ENCODE measurements at regions not wholly inside any gene's neighbourhood (a gene's known extent, or its start where the extent isn't known, plus 50 kb on each side); places are given as distances from the start of the nearest gene placed in this dataset.
A peak's percentile ranks its signal among the peaks of the same experiment; 100 is the strongest.

DNA sequence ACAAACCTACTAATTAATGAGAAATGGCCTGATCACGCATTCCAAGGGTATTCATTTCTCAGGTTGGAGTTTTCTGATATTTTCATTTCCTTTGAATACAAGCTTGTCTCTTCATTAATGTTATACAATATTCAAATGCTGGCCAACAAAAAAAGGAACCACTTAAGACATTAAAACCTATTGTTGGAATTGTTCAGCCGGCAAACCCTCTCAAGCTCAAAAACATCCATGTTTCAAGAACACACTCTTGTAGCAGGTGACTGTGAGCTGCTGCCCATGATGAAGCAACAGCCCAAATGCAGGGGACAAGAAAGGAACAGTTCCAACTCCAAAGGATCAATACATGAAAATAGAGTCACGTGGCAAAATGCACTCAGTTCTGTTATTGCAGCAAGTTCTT lies 454.5 kb downstream of the BCL11A start (continued):
- TF ChIP-seq SUZ12 (IDR thresholded peaks at IDR 0.05; ENCODE audit: low read length): no peak

DNA sequence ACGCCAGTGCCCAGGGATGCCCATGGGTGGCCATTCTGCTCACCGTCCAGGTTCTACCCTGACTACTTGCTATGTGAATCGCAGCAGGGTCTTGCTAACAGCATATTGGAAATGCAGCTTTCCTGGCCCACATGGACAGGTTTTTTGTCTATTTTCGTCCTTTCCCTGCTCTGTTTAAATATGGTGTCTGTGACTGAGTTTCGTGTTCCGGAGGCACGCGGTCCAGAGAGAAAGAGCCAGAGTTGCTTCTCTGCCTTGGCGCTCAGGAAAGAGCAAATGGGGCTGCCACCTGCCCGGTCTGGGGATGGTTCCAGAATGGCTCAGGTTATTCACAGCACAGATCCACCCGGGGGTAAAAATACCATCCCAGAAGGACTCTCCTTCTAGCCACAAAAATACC lies 456.2 kb downstream of the BCL11A start:
- H3K9ac ChIP-seq (replicated peaks in 1 of 4; ENCODE audit: extremely low read depth in 1 of 4, low read depth in 3 of 4, low read length in 3 of 4): no peak overlapping the region
- no peaks in the 10 kb centered on the region for H3K79me1 ChIP-seq (ENCODE audit: low read depth, low read length)
- H3K56ac ChIP-seq (replicated peaks; ENCODE audit: insufficient read length, low read depth, low read length): no peak overlapping the region
- H4K8ac ChIP-seq (ENCODE audit: extremely low read depth, insufficient read depth, low read length): no peak overlapping the region
- H2BK12ac ChIP-seq (ENCODE audit: low read depth, low read length): no peak overlapping the region
- CTCF ChIA-PET (ENCODE audit: partially characterized antibody): no interaction called here
- FAIRE-seq (no peak), DNase-seq (ENCODE audit: low read depth in 1 of 2, low spot score in 2 of 2) (no peak)
- no peak overlapping the region for H3K14ac ChIP-seq (ENCODE audit: insufficient read length)
- no peak overlapping the region for H3K27ac ChIP-seq (ENCODE audit: low read depth, low read length)
- POLR2A ChIA-PET (ENCODE audit: partially characterized antibody): no interaction called here
- no peaks in the 10 kb centered on the region for H3K23me2 ChIP-seq (ENCODE audit: low read depth, low read length)
- no peak overlapping the region for H3K18ac ChIP-seq (ENCODE audit: extremely low read depth, low read length)
- H2BK120ac ChIP-seq (replicated peaks; ENCODE audit: low read depth, low read length): no peak overlapping the region
- peaks cover 0 to 2% (median 0%) of the 10 kb centered on the region in 4 experiments; a peak in 1 of 7 replicates for H3K27me3 ChIP-seq (replicated peaks in 1 of 4; ENCODE audit: control insufficient read depth in 3 of 4, extremely low read depth in 1 of 4, insufficient read depth in 3 of 4, low read length in 3 of 4)
- no peaks in the 10 kb centered on the region for H3K36me3 ChIP-seq (ENCODE audit: control insufficient read depth in 2 of 4, insufficient read depth in 4 of 4, low read length in 3 of 4)
- H3K4ac ChIP-seq (replicated peaks; ENCODE audit: insufficient read length, low read depth, low read length): peak overlapping the region; percentile 24
- peaks cover 3 to 6% (median 5%) of the 10 kb centered on the region in 4 experiments; a peak in 4 of 7 replicates for H3K4me1 ChIP-seq (replicated peaks in 1 of 4; ENCODE audit: control insufficient read depth in 3 of 4, insufficient read depth in 4 of 4, low read length in 3 of 4)
- no peak overlapping the region for H2AFZ ChIP-seq (ENCODE audit: low read length)
- no peaks in the 10 kb centered on the region for H4K20me1 ChIP-seq (replicated peaks in 1 of 2; ENCODE audit: control insufficient read depth in 1 of 2, insufficient read depth in 2 of 2, low read length in 2 of 2)
- H2BK5ac ChIP-seq (ENCODE audit: low read depth, low read length): no peak overlapping the region
- no peaks in the 10 kb centered on the region for H3K79me2 ChIP-seq (ENCODE audit: control insufficient read depth in 1 of 2, insufficient read depth in 2 of 2, low read length in 2 of 2)
- H2BK15ac ChIP-seq (ENCODE audit: low read length): no peak overlapping the region
- no peak overlapping the region for H4K5ac ChIP-seq (ENCODE audit: insufficient read length, low read depth, low read length)
- H2BK20ac ChIP-seq (ENCODE audit: low read length): no peak overlapping the region
- H3K4me3 ChIP-seq (ENCODE audit: extremely low read depth in 1 of 4, insufficient read depth in 2 of 4, low read depth in 3 of 4, low read length in 4 of 4): no peak overlapping the region
- 94% methylated on average over 11 of the region's 11 CpGs; no CpG with 5 or more reads in 1 of the 2 experiments for WGBS, 2 experiments (ENCODE audit: extremely low coverage in 1 of 2, insufficient coverage in 1 of 2, insufficient read length in 1 of 2, insufficient replicate concordance in 2 of 2, low coverage in 1 of 2, low lambda C conversion rate in 2 of 2, missing lambda C conversion rate in 1 of 2)
- no peak overlapping the region for H3K23ac ChIP-seq (ENCODE audit: insufficient read length)
- no peak overlapping the region for H3K4me2 ChIP-seq (ENCODE audit: insufficient read depth in 1 of 2, low read depth in 2 of 2, low read length in 2 of 2)
- H3K9me3 ChIP-seq (ENCODE audit: insufficient read depth in 2 of 2, low read depth in 1 of 2, low read length in 1 of 2): no peaks in the 10 kb centered on the region
- H2AK5ac ChIP-seq (ENCODE audit: low read depth, low read length): no peak overlapping the region
- H4K91ac ChIP-seq (replicated peaks; ENCODE audit: insufficient read length, low read length): no peak overlapping the region
- TF ChIP-seq EGR1 (IDR thresholded peaks at IDR 0.05; ENCODE audit: borderline replicate concordance, low read depth, low read length): no peak
- no peak for TF ChIP-seq RBBP5 (IDR thresholded peaks at IDR 0.05; ENCODE audit: borderline replicate concordance, low read depth, low read length)
- no peak for TF ChIP-seq PHF8 (conservative IDR thresholded peaks at IDR 0.05; ENCODE audit: low read depth, low read length)
- no peak for TF ChIP-seq CHD2 (IDR thresholded peaks at IDR 0.05; ENCODE audit: low read length)
